ENCODE measurements at regions not wholly inside any gene's neighbourhood (a gene's known extent, or its start where the extent isn't known, plus 50 kb on each side); places are given as distances from the start of the nearest gene placed in this dataset.

DNA sequence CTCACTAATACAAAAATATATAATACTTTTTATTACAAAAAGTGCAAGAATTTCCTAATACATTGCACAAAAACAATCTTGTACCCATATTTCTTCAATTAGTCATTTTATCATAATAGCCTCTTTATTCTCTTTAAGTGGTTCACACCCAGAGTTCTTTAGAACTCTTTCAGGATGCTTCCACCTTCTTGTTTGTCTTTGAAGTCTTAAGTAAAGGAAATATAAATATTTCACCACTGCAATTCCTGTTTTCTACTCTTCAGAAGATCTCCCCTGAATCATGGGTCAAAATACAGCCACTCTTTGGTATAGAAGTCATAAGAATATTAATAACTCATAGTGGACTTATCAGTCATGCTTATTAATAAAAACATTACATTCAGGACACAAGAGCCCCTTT lies 293.0 kb downstream of the ATPSCKMT start:
- TF ChIP-seq, protein P1, sequence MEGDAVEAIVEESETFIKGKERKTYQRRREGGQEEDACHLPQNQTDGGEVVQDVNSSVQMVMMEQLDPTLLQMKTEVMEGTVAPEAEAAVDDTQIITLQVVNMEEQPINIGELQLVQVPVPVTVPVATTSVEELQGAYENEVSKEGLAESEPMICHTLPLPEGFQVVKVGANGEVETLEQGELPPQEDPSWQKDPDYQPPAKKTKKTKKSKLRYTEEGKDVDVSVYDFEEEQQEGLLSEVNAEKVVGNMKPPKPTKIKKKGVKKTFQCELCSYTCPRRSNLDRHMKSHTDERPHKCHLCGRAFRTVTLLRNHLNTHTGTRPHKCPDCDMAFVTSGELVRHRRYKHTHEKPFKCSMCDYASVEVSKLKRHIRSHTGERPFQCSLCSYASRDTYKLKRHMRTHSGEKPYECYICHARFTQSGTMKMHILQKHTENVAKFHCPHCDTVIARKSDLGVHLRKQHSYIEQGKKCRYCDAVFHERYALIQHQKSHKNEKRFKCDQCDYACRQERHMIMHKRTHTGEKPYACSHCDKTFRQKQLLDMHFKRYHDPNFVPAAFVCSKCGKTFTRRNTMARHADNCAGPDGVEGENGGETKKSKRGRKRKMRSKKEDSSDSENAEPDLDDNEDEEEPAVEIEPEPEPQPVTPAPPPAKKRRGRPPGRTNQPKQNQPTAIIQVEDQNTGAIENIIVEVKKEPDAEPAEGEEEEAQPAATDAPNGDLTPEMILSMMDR (conservative IDR thresholded peaks at IDR 0.05), result no peak
- no peak for TF ChIP-seq ZFX (IDR thresholded peaks at IDR 0.05)
